A673 (cell line): ENCODE measurements at regions not wholly inside any gene's neighbourhood (a gene's known extent, or its start where the extent isn't known, plus 50 kb on each side); places are given as distances from the start of the nearest gene placed in this dataset.

Source experiments
- EZH2 ChIP-seq: fragments of 200-600 bp; sonication (generic); IDR thresholded peaks from 2 replicates; pipeline ENCODE4 v1.6.1; 2017; ENCODE audit warnings: borderline replicate concordance, low read depth, mild to moderate bottlenecking, mixed read lengths, antibody characterized with exemption, low read length; ENCODE audit not compliant: poor library complexity, severe bottlenecking
- TF ChIP-seq, protein P1 (sequence below): fragments of 300-800, 200-600 bp; sonication (generic); conservative IDR thresholded peaks from 2 replicates; pipeline ENCODE4 v1.5.1; 2017; ENCODE audit warnings: low read depth, mild to moderate bottlenecking, antibody characterized with exemption, low read length, moderate library complexity, mixed read lengths

GRCh38 chr17:5775098-5775497 is 190.8 kb upstream of the NLRP1 start:
- TF ChIP-seq, protein P1, sequence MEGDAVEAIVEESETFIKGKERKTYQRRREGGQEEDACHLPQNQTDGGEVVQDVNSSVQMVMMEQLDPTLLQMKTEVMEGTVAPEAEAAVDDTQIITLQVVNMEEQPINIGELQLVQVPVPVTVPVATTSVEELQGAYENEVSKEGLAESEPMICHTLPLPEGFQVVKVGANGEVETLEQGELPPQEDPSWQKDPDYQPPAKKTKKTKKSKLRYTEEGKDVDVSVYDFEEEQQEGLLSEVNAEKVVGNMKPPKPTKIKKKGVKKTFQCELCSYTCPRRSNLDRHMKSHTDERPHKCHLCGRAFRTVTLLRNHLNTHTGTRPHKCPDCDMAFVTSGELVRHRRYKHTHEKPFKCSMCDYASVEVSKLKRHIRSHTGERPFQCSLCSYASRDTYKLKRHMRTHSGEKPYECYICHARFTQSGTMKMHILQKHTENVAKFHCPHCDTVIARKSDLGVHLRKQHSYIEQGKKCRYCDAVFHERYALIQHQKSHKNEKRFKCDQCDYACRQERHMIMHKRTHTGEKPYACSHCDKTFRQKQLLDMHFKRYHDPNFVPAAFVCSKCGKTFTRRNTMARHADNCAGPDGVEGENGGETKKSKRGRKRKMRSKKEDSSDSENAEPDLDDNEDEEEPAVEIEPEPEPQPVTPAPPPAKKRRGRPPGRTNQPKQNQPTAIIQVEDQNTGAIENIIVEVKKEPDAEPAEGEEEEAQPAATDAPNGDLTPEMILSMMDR, result no peak
- no peak for TF ChIP-seq EZH2
